SHP77 treated with DMSO at 0.1 percent for 48 hours (cell line): ENCODE measurements at regions not wholly inside any gene's neighbourhood (a gene's known extent, or its start where the extent isn't known, plus 50 kb on each side); places are given as distances from the start of the nearest gene placed in this dataset.

ENCODE experiments used
- DNase-seq: peaks from one replicate; lab custom pipeline; 2025; lab: John Stamatoyannopoulos, UW

DNA sequence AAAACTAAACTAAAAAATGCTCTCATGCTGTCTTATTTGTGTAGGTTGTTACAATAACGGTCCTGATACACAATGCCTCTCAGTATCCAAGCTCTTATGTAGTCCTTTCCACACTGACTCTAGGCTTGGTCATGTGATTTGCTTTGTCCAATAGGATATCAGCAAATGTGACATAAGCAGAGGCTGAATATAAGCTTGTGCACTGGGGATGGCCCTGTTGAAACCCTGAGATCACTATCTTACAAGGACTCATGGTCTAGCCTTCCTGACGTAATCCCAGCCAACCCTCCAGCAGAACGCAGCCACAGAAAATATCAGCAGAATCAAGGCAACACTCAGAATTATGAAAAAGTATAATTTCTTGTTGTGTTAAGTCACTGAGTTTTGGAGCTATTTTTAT, 145.1 kb upstream of the CCN2 start:
- DNase-seq = no peak

GRCh38 chr6:132089173-132089572, 138.0 kb upstream of the CCN2 start:
- no peak for DNase-seq

- DNase-seq = no peak
Measured at GRCh38 chr6:132088150-132088549, 137.0 kb upstream of the CCN2 start.

DNA sequence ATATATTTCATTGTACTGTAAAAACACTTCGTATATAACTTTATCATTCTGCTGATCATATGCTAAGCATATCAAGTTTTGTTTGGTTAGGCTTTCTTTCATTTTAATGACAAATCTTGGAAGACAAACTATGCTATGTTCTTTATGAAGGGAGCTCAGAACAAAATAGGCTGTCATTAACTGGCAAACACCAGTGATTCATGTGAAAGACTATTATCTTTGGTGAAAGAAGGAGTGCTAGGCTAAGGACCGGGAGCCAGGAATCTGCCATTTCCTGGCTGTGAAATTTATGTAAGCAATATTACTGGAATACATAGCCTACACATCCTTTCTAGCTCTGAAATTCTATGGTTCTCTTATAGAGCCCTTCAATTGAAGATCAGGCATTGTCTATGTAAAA, 136.2 kb upstream of the CCN2 start:
- no peak for DNase-seq

DNA sequence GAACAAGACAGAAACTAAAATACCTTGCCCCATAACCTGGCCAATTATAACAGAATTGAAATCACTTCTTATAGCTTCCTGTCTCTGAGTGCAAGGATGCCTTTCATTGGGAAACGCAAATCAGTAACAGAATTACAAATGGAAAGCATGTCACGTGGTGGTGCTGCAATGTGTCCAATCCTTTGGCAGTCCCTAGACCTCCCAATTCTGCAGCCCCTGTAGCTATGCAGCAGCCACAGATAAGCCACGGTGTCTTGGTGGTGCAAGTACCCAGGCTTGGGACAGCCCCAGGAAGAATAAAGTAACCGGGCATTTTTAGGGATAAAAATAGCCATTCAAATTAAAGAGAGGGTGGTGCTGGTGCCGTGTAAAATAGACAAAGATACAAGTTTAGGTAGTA, 134.6 kb upstream of the CCN2 start:
- DNase-seq = no peak

DNA sequence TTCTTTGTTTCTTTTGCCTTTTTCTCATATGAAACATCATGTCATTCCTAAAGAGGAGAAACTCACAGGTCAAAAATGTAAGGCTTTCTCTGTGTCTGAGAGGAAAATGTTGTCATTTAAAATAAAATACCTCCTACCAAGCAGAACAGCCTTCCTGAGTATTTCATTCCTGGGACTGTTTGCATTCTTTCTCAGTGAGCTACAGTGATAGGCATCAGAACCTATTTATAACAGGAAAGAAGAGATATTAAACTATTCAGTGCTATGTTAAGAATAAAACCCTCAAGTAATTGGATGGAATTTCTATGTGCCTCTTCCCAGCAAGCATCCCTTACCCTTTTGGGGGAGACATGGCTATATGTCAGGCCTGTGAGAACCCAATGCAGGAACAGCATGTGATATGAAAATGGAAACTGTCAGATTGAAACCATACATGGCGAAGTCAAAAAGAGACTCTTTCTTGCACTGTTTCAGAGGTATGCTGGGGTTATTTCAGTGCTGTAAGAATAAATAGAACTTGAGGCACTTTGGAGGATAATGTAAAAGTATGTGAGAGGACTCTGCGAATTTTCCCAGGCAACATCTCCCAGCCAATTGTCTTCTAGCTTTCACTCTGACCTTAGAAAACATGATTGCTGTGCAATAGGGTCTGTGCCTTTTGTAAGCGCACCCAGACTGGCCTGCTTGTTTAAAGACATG, 133.8 kb upstream of the CCN2 start:
- DNase-seq = no peak

GRCh38 chr6:132082421-132082820, 131.2 kb upstream of the CCN2 start:
- no peak for DNase-seq

- no peak for DNase-seq
Measured at GRCh38 chr6:132081338-132081737, 130.2 kb upstream of the CCN2 start.

DNA sequence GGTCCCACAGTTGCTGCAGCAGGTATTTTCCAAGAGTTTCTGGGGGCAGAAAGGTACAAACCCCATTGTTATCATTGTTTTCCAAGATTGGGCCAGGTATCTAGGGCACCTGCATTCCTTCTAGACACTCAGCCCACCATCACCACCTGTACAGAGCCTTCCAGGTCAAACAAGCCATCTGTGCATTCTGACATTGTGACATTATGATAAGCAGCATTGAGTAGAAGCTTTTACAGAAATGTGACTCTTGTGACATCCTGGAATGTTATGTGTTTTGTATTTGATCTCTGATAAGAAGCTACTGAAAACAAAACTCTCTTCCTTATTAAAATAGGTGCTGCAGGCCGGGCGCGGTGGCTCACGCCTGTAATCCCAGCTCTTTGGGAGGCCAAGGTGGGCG, 128.1 kb upstream of the CCN2 start:
- no peak for DNase-seq

GRCh38 chr6:132076452-132076851, 125.3 kb upstream of the CCN2 start:
- DNase-seq = no peak

- no peak for DNase-seq
Measured at GRCh38 chr6:132072831-132073230, 121.7 kb upstream of the CCN2 start.

DNA sequence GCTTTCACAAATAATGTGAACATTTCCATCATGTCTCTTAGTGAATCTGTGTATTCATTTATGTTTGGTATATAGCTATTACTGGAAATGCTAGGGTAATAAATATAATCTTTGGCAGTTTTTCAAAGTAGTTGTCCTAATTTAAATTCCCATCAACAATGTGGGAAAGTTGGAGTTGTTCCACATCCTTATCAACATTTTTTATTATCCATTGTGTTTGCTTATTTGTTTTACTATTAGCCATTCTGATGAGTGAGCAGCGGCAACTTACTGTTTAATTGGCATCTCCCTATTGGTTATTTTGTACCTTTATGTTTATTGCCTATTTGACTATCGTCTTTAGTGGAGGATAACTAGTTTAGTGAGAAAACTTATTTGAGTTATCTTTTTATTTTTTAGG, 121.1 kb upstream of the CCN2 start:
- DNase-seq = no peak

DNA sequence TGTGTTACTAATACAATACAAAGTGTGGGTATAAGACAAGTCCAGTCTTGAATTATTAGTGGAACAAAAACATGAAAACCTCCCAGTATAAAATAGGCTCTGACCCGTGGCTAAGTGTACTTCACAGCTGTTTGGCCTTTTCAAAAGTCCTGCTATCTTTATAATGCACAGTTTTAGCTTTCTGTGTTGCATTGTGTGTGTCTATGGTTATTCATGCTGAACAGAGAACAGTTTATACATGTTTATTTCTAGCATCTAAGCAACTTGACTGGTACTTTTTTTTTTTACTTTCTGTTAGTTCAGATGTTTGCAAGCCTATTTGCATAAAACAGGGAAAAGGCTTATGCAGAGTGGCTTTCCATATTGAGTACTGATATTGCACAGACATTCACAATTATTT, 119.2 kb upstream of the CCN2 start:
- DNase-seq = no peak

GRCh38 chr6:132068766-132069165, 117.6 kb upstream of the CCN2 start:
- DNase-seq = no peak

DNA sequence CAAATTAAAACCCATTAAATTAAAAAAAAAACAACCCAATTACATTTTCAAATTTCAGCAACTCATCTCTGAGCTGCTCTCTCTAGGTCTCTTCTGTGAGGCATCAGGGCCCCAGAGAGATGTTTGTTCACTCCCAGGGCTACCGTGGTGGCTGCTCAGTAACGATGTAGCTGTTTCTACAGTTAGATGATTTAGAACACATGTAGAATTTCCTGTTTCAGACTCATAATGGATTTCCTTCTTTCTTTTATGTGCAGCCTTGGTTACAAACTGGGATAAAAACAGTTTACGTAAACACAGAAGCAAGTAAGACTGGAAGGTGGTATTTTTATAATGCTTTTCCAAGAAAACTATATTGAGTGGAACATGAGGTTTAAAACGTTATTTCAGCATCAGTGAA, 116.1 kb upstream of the CCN2 start:
- DNase-seq = no peak

DNA sequence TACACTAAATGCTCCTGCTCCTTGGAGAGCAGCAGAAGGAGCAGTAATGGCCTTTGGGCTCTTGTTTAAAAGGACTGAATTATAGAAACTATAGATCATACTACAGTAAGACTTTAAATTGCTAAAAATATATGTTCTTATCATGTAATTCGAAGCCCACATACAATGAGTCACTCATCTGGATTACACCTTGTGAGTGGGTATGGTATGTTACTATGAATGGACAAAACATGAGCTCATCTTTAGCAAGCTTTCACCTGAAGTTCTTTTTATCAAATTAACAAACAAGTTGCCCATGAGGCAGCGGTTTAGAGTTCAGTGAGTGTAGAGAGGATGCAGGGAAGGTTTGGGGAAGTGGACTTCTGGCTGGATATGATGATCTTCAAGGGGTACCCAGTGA, 114.4 kb upstream of the CCN2 start:
- DNase-seq = no peak

DNA sequence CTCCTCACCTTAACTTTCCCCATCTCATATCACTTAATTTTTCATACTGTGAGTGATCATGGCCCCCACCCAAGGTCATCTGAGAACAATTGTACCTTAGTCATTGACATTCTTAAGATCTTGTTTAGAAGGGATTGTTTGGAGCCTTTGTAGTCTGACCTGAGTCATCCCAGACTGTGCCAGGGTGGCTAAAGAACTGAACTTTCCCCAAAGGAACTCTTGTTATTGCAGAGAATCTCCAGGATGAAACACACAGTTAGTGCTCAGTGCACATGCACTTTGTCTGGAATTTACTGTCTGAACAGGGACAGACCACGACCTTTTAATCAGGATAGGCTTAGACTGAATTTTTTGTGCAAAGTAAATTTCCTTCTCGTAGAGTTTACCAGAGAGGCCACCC, 112.6 kb upstream of the CCN2 start:
- DNase-seq = no peak

GRCh38 chr6:132063204-132063603, 112.0 kb upstream of the CCN2 start:
- no peak for DNase-seq

- DNase-seq = no peak
Measured at GRCh38 chr6:132062626-132063025, 111.5 kb upstream of the CCN2 start.

DNA sequence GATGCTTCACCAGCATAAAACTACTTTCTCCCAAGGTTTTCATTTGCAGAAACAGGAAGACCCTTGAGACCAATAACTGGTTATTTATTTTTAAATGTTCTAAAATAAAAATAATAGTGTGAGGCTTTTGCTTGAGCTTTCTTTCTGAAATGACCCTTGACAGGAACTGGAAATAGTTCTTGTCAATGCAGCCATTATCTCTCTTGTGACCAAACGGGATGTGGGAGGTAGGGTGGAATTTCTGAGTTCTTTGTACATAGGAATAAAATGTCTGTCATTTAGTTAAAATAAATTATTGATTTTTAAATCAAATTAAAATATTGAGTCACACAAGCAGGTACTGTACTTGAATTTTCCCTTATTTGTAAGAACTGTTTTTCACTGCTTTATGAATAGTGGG, 110.2 kb upstream of the CCN2 start:
- no peak for DNase-seq

DNA sequence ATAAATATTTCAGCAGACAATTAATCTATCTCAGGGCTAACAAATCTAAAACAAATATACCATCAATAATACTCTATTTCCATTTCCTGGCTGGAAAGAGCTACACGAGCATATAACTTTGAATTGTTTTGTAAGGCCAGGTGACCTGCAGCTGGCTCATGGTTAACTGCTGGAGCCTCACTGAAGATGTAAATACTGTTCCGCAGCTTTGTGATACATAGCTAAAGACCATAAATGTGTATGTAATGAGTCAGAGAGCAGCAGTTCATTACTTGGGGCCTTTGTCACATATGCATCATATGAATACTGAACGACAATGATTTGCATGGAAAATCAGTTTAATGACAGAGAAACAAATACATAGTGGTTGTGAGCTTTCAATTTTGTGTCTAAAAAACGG, 109.4 kb upstream of the CCN2 start:
- DNase-seq = peak; percentile 17

- no peak for DNase-seq
Measured at GRCh38 chr6:132058975-132059374, 107.8 kb upstream of the CCN2 start.

- DNase-seq = no peak
Measured at GRCh38 chr6:132054525-132054924, 103.4 kb upstream of the CCN2 start.

GRCh38 chr6:132053511-132053910, 102.3 kb upstream of the CCN2 start:
- no peak for DNase-seq

DNA sequence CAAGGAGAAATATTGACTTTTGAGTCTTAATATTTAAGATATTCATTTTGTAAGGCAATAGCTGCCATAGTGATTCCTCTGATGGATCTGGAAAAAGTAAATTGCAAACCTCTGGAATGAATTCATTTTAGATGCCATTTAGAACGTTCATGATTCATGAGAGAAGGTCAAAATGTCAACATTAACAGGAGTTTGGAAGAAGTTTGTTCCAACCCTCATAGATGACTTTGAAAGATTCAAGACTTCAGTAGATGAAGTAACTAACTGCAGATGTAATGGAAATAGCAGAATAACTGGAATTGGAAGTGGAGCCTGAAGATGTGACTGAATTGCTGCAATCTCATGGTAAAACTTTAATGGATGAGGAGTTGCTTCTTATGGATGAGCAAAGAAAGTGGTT, 100.9 kb upstream of the CCN2 start:
- no peak for DNase-seq
